AG09309 (cell line): ENCODE measurements at regions not wholly inside any gene's neighbourhood (a gene's known extent, or its start where the extent isn't known, plus 50 kb on each side); places are given as distances from the start of the nearest gene placed in this dataset.

Experiments used
- DNase-seq: peaks from one replicate; pipeline ENCODE4 v3.0.0-alpha.2; 2010; ENCODE audit warnings: low read depth
- H3K4me3 ChIP-seq: 2 replicates; pipeline ENCODE4 v1.5.1; 2011; ENCODE audit warnings: mild to moderate bottlenecking, low read depth, low read length, moderate library complexity; ENCODE audit not compliant: control insufficient read depth
- TF ChIP-seq, protein P1 (sequence below): IDR thresholded peaks from 2 replicates; pipeline ENCODE4 v1.5.1; 2011; ENCODE audit warnings: mild to moderate bottlenecking, low read depth, low read length, inconsistent platforms; ENCODE audit not compliant: insufficient read depth, control insufficient read depth; ENCODE audit errors: missing control alignments

DNA sequence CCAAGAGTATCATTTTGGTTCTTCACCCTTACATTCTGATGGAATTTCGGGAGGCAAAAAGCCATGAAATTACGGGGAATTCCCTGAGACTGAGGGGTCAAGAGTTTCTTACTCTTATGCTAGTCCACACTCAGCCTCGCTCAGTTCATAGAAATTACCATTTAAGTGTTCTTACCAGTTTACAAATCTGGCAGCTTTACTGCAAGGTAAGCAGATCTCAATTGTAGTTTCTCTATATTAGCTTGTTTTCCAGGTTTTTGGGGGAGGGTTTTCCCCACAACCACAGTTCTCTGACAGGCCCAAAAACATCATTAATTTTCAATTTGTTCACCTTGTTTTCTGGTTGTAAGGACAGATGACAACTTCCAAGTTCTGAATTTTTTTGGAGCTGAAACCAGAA lies 1028.4 kb downstream of the FAM181B start:
- DNase-seq = no peak
- TF ChIP-seq, protein P1, sequence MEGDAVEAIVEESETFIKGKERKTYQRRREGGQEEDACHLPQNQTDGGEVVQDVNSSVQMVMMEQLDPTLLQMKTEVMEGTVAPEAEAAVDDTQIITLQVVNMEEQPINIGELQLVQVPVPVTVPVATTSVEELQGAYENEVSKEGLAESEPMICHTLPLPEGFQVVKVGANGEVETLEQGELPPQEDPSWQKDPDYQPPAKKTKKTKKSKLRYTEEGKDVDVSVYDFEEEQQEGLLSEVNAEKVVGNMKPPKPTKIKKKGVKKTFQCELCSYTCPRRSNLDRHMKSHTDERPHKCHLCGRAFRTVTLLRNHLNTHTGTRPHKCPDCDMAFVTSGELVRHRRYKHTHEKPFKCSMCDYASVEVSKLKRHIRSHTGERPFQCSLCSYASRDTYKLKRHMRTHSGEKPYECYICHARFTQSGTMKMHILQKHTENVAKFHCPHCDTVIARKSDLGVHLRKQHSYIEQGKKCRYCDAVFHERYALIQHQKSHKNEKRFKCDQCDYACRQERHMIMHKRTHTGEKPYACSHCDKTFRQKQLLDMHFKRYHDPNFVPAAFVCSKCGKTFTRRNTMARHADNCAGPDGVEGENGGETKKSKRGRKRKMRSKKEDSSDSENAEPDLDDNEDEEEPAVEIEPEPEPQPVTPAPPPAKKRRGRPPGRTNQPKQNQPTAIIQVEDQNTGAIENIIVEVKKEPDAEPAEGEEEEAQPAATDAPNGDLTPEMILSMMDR = no peak
- H3K4me3 ChIP-seq = no peak overlapping the region

DNA sequence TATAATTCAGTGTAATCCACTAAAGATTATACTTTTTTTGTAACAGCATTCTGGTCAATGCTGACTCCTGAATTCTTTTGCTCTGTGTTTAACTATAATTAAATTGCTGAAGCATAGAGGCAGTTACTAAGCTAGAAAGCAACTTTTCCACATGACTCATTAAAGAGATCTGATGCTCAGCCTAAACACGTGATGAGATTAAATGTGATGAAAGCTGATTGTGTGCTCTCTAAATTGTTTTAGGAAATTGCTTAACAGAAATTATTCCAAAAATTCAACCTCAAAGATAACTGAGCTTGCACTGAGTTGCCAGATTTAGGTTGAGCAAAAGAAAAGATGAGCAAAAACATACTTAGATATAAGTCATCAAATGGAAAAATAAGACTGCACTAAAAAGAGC lies 1033.6 kb downstream of the FAM181B start:
- DNase-seq = no peak
- no peak overlapping the region for H3K4me3 ChIP-seq
- TF ChIP-seq, protein P1 = no peak

DNA sequence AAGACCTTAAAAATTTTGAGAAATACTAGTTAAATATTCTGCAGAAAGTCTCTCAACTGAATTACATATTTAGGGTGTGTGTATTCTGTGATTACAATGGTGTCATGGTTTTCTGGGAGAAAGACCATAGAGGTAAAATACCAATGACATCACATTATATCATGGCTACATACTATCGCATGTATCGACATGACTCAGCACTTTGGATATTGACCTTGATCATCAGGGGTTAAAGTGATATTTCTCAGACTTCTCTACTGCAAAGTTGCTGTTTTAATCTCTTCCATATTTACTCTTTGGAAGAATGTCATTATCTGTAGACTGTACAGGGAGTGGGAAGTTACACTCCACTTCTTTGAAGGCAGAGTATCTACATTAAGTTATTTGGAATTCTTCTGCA lies 1046.6 kb downstream of the FAM181B start:
- no peak for DNase-seq
- TF ChIP-seq, protein P1 = no peak

DNA sequence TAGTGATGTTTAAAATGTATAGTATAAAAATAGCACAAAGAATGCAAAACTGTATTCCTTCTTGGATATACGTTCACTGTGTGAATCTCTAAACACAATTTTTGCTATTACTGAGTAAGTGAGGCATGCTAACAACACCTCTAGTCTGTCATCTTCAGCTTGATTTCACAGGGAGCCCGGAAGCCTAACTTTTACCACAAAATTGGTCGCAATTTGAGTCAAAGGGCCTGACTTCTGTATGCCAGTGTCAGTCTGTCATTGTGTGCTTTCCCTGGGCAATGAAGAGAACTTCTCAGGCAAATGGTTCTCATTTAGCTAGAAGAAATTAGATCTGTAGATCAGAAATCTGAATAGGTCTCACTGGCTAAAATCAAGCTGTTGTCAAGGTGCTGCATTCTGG lies 1059.5 kb downstream of the FAM181B start:
- no peak for DNase-seq
- no peak overlapping the region for H3K4me3 ChIP-seq
- TF ChIP-seq, protein P1 = no peak

More for the DNA sequence above, 1046.6 kb downstream of the FAM181B start:
- H3K4me3 ChIP-seq = no peak overlapping the region

DNA sequence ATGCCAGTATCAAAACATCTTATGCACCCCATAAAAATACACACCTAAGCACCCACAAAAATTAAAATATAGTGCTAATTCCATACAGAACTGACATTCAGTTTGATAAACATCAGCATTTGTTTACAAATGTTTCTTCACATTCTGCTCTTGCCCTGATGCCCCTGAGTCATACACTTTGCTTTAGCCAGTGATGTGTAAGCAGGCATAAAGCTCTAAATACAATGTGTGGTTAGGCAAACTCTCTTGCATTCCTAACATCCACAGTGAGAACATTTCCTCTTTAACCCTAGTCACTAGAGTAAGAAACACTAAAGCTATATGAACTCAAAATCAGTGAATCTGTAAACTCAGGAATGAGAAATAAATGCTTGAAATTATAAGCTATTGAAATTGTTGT lies 1060.7 kb downstream of the FAM181B start:
- no peak overlapping the region for H3K4me3 ChIP-seq
- DNase-seq = no peak
- TF ChIP-seq, protein P1 = no peak

DNA sequence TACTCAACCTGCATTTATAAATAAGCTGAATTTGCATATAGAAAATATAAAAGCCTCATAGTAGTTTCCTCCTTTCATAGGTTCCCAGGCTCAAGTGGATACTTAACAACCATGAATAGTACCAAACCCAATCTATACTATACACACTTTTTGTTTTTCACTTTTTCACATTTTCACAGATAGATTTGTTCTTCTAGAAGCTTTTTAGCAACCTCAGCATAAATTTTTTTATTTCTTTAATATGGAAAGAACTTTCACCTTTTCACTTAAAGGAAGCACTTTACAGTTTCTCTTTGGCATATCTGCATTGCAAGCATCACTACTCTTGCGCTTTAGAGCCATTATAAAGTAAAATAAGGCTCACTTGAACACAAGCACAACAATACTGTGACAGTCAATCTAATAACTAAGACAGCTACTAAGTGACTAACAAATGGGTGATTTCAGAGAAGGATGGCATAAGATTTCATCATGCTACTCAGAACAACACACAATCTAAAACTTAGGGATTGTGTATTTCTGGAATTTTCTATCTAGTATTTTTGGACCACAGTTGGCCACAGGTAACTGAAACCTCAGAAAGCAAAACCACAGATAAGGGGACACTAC lies 1063.6 kb downstream of the FAM181B start:
- H3K4me3 ChIP-seq = no peak overlapping the region
- DNase-seq = no peak
- TF ChIP-seq, protein P1 = no peak
